Tibial artery (tissue), 4 donors: ENCODE measurements at regions not wholly inside any gene's neighbourhood (a gene's known extent, or its start where the extent isn't known, plus 50 kb on each side); places are given as distances from the start of the nearest gene placed in this dataset.

ENCODE experiments used
- DNase-seq, 2 donors: peaks; one replicate each; pipeline ENCODE4 v3.0.0-alpha.2; 2019
- H3K27ac ChIP-seq, 2 donors: fragments of 200-600 bp; sonication (generic) in 1 of 2; 1 replicate in 1 of 2; 2 replicates in 1 of 2; pipeline ENCODE4 v1.5.1; 2018 to 2019; ENCODE audit warnings: mild to moderate bottlenecking in 1 of 2
- H3K27me3 ChIP-seq, 2 donors: fragments of 200-600 bp; sonication (generic) in 1 of 2; one replicate each; pipeline versions ENCODE4 v1.5.1 to v1.6.0; 2016 to 2019
- H3K36me3 ChIP-seq, 3 donors: fragments of 200-600 bp; sonication (generic) in 2 of 3; one replicate each; pipeline ENCODE4 v1.5.1; 2016 to 2019; ENCODE audit warnings: mild to moderate bottlenecking in 2 of 3
- H3K4me1 ChIP-seq, 4 donors: fragments of 200-600 bp; sonication (generic) in 2 of 4; 1 replicate in 3 of 4; 2 replicates in 1 of 4; pipeline ENCODE4 v1.5.1; 2016 to 2019
- H3K4me3 ChIP-seq, 2 donors: fragments of 200-600 bp; sonication (generic) in 1 of 2; 1 replicate in 1 of 2; 2 replicates in 1 of 2; pipeline ENCODE4 v1.5.1; 2018 to 2019; ENCODE audit warnings: mild to moderate bottlenecking in 2 of 2
- H3K9me3 ChIP-seq, 3 donors: fragments of 200-600 bp; sonication (generic) in 1 of 3; one replicate each; pipeline ENCODE4 v1.5.1; 2016 to 2019
- intact Hi-C: fragments of 100-400 bp; cut with DNase I; formaldehyde crosslinking; loops from one replicate; pipeline ENCODE4 v1.15.0; 2023; ENCODE audit warnings: low total_unique reads
- TF ChIP-seq, protein P1 (sequence below), 2 experiments: fragments of 200-600 bp in 1 of 2; fragments of 450-650 bp in 1 of 2; IDR thresholded peaks; one replicate each; pipeline ENCODE4 v1.5.1; 2017 to 2019; ENCODE audit warnings: antibody characterized with exemption in 2 of 2, mild to moderate bottlenecking in 1 of 2, moderate library complexity in 1 of 2

DNA sequence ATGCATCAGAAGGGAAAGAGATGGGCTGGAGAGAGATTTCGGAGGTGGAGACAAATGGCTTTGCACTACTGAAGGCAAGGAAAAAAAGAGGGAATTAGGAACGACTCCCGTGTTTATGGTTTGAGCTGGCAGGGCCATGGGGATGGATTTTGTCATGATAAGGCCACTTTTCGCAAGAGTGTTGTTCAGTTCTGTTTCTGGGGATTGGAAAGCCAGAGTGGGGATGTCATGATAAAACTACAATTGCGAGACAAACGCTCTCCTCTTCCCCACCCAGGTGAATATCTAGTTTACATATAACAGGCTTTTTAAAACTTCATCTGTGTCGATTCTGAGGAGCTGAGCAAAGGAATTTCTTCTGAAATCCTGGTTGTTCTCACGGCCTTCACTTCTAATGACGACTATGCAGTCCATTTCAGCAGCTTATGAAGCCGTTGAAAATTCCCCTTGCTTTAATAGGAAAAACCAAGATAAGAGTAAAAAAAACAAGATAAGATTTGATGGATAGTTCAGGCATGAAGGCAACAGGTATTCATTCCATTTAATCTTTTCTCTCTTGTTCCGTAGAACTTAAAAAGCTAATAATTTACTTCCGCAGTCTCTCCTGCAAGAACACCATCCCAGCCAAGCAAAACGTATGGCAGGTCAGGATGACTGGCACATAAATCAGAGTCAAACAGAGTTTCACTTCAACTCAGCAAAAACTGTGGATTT, 245.6 kb upstream of the PITRM1 start:
- intact Hi-C loops: no loop called here
- Histone ChIP-seq H3K9me3 (no peaks in the 10 kb centered on the region), H3K36me3 (no peaks in the 10 kb centered on the region), H3K27ac (peak overlapping the region; percentile 13 to 29), H3K4me3 (no peak overlapping the region), H3K4me1 (peaks cover 0 to 14% (median 0%) of the 10 kb centered on the region in 4 donors), H3K27me3 (no peaks in the 10 kb centered on the region)
- DNase-seq: no peak
- TF ChIP-seq, protein P1, sequence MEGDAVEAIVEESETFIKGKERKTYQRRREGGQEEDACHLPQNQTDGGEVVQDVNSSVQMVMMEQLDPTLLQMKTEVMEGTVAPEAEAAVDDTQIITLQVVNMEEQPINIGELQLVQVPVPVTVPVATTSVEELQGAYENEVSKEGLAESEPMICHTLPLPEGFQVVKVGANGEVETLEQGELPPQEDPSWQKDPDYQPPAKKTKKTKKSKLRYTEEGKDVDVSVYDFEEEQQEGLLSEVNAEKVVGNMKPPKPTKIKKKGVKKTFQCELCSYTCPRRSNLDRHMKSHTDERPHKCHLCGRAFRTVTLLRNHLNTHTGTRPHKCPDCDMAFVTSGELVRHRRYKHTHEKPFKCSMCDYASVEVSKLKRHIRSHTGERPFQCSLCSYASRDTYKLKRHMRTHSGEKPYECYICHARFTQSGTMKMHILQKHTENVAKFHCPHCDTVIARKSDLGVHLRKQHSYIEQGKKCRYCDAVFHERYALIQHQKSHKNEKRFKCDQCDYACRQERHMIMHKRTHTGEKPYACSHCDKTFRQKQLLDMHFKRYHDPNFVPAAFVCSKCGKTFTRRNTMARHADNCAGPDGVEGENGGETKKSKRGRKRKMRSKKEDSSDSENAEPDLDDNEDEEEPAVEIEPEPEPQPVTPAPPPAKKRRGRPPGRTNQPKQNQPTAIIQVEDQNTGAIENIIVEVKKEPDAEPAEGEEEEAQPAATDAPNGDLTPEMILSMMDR (IDR thresholded peaks at IDR 0.05): no peak

- DNase-seq: no peak
- intact Hi-C loops: no loop called here
These were observed 244.5 kb upstream of the PITRM1 start for GRCh38 chr10:3417096-3417495.

GRCh38 chr10:3415878-3416605, 243.5 kb upstream of the PITRM1 start:
- no peaks in the 10 kb centered on the region for H3K27me3 ChIP-seq
- H3K4me1 ChIP-seq: peaks cover 0 to 14% (median 0%) of the 10 kb centered on the region in 4 donors
- H3K4me3 ChIP-seq: no peak overlapping the region
- TF ChIP-seq, protein P1 (IDR thresholded peaks at IDR 0.05): no peak
- H3K27ac ChIP-seq: no peak overlapping the region
- intact Hi-C loops: no loop called here
- H3K36me3 ChIP-seq: no peaks in the 10 kb centered on the region
- DNase-seq: no peak
- H3K9me3 ChIP-seq: no peaks in the 10 kb centered on the region

More at GRCh38 chr10:3417096-3417495, 244.5 kb upstream of the PITRM1 start:
- peaks cover 0 to 14% (median 0%) of the 10 kb centered on the region in 4 donors for H3K4me1 ChIP-seq
- no peak overlapping the region for H3K4me3 ChIP-seq
- no peaks in the 10 kb centered on the region for H3K9me3 ChIP-seq
- H3K36me3 ChIP-seq: no peaks in the 10 kb centered on the region
- TF ChIP-seq, protein P1 (IDR thresholded peaks at IDR 0.05): no peak
- no peaks in the 10 kb centered on the region for H3K27me3 ChIP-seq
- H3K27ac ChIP-seq: no peak overlapping the region

DNA sequence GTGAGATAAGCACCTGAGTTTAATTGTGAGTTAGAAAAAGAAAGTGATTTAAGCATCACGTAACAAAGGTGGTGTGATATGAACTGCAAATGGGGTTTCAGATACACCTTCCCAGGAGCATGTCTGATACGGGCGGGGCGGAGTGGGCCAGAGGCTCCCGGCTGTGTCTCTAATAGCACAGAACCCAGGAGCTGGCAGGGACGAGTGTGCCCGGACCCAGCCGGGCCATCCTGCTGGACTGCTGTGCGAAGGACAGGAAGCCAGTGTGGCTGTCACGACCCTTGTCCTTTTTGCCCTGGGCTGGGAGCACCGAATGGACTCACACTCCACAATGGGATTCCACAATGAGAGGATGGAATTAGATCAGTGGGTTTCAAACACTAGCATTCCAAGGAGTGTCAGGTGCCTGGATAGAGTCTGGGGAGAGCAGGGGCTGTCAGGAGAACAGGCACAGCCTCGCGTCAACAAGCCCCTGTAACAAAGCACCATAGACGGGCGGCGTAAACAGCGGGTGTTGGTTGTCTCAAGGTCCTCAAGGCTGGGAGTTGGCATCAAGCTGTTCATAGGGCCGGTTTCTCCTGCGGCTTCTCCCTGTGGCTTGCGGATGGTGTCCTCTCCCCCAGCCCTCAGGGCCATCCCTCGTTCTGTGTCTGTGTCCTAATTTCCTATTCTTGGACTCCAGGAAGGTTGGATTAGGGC, 242.6 kb upstream of the PITRM1 start:
- Histone ChIP-seq H3K9me3 (no peaks in the 10 kb centered on the region), H3K27me3 (no peaks in the 10 kb centered on the region), H3K27ac (no peak overlapping the region), H3K4me1 (peaks cover 0 to 14% (median 0%) of the 10 kb centered on the region in 4 donors), H3K4me3 (no peak overlapping the region), H3K36me3 (no peaks in the 10 kb centered on the region)
- TF ChIP-seq, protein P1 (IDR thresholded peaks at IDR 0.05): no peak
- no peak for DNase-seq
- intact Hi-C loops: no loop called here

DNA sequence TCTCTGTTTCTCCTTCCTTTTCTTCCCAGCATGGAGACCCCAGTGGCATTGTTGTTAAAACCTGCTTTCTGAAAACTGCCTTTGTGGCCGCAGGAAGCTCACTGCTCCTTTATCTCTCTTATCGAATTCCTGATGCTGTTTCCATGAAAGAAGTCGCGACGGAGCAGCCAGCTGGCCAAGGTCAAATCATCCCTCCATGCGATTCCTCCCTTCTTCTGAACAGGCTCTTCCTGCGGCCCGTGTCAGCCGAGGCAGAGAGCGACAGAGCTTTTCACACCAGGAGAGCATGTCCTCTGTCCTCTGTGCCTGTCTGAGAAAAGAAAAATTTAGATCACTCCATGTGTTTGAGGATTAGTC, 242.1 kb upstream of the PITRM1 start:
- Histone ChIP-seq H3K4me1 (peaks cover 0 to 14% (median 0%) of the 10 kb centered on the region in 4 donors), H3K27me3 (no peaks in the 10 kb centered on the region), H3K9me3 (no peaks in the 10 kb centered on the region), H3K27ac (no peak overlapping the region), H3K36me3 (no peaks in the 10 kb centered on the region), H3K4me3 (no peak overlapping the region)
- intact Hi-C loops: no loop called here
- no peak for DNase-seq
- TF ChIP-seq, protein P1 (IDR thresholded peaks at IDR 0.05): no peak
